Stomach (tissue), 4 donors: ENCODE measurements at regions not wholly inside any gene's neighbourhood (a gene's known extent, or its start where the extent isn't known, plus 50 kb on each side); places are given as distances from the start of the nearest gene placed in this dataset.

Experiments
- POLR2A ChIP-seq, 4 donors: fragments of 450-650 bp; IDR thresholded peaks; one replicate each; pipeline ENCODE4 v1.6.1; 2016; ENCODE audit warnings: antibody characterized with exemption in 4 of 4, control low read depth in 2 of 4, mild to moderate bottlenecking in 1 of 4, moderate library complexity in 1 of 4
- TF ChIP-seq, protein P1 (sequence below), 7 experiments: fragments of 450-650 bp in 4 of 7; fragments of 200-600 bp in 3 of 7; sonication (generic) in 3 of 7; IDR thresholded peaks; one replicate each; pipeline ENCODE4 v1.5.1; 2016 to 2019; ENCODE audit warnings: antibody characterized with exemption in 7 of 7, control low read depth in 2 of 7, mild to moderate bottlenecking in 1 of 7

DNA sequence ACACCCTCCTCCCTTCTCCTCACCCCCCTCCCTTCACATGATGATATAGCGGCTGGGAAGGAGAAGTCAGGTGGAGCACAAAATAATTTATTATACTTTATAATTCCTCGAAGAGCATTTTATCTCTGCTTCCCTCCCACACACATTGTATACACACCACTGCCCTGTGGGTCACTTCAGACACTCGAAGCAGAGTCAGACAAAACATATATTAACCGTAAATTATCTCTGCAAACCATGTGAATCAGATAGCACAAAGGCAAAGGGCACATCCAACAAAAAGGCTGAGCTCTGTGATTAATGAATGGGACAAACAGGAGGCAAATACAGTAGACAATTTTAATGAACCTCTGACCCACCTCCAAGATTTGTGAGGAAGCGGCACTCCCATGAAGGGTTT is 450.7 kb downstream of the GALC start:
- TF ChIP-seq POLR2A (IDR thresholded peaks at IDR 0.05), result no peak
- TF ChIP-seq, protein P1, sequence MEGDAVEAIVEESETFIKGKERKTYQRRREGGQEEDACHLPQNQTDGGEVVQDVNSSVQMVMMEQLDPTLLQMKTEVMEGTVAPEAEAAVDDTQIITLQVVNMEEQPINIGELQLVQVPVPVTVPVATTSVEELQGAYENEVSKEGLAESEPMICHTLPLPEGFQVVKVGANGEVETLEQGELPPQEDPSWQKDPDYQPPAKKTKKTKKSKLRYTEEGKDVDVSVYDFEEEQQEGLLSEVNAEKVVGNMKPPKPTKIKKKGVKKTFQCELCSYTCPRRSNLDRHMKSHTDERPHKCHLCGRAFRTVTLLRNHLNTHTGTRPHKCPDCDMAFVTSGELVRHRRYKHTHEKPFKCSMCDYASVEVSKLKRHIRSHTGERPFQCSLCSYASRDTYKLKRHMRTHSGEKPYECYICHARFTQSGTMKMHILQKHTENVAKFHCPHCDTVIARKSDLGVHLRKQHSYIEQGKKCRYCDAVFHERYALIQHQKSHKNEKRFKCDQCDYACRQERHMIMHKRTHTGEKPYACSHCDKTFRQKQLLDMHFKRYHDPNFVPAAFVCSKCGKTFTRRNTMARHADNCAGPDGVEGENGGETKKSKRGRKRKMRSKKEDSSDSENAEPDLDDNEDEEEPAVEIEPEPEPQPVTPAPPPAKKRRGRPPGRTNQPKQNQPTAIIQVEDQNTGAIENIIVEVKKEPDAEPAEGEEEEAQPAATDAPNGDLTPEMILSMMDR (IDR thresholded peaks at IDR 0.05), result no peak
